WERI-Rb-1 (cell line): ENCODE measurements at regions not wholly inside any gene's neighbourhood (a gene's known extent, or its start where the extent isn't known, plus 50 kb on each side); places are given as distances from the start of the nearest gene placed in this dataset.

ENCODE experiments used
- DNase-seq: peaks from one replicate; pipeline ENCODE4 v3.0.0-alpha.2; 2020
- H3K27ac ChIP-seq: fragments of 250-450 bp; sonication (Bioruptor Pico); 2 replicates; pipeline ENCODE4 v1.5.1; 2020; ENCODE audit warnings: mild to moderate bottlenecking, moderate library complexity
- H3K27me3 ChIP-seq: fragments of 250-450 bp; sonication (Bioruptor Pico); 2 replicates; pipeline ENCODE4 v1.5.1; 2021; ENCODE audit warnings: mild to moderate bottlenecking, low read depth, moderate library complexity; ENCODE audit not compliant: insufficient read depth, severe bottlenecking
- H3K36me3 ChIP-seq: fragments of 250-450 bp; sonication (Bioruptor Pico); 2 replicates; pipeline ENCODE4 v1.5.1; 2020; ENCODE audit warnings: mild to moderate bottlenecking, moderate library complexity
- H3K4me3 ChIP-seq: 2 replicates; pipeline ENCODE4 v1.5.1; 2011; ENCODE audit warnings: low read depth, mild to moderate bottlenecking, control low read depth, low read length
- H3K9me3 ChIP-seq: fragments of 250-450 bp; sonication (Bioruptor Pico); 2 replicates; pipeline ENCODE4 v1.5.1; 2021; ENCODE audit warnings: mild to moderate bottlenecking, moderate library complexity; ENCODE audit not compliant: severe bottlenecking
- TF ChIP-seq, protein P1 (sequence below): IDR thresholded peaks from 2 replicates; pipeline ENCODE4 v1.5.1; 2011; ENCODE audit warnings: low read depth, mild to moderate bottlenecking, control low read depth, inconsistent platforms, low read length

GRCh38 chr1:188050250-188050649, 1221.5 kb downstream of the PLA2G4A start:
- no peak overlapping the region for H3K27ac ChIP-seq
- TF ChIP-seq, protein P1, sequence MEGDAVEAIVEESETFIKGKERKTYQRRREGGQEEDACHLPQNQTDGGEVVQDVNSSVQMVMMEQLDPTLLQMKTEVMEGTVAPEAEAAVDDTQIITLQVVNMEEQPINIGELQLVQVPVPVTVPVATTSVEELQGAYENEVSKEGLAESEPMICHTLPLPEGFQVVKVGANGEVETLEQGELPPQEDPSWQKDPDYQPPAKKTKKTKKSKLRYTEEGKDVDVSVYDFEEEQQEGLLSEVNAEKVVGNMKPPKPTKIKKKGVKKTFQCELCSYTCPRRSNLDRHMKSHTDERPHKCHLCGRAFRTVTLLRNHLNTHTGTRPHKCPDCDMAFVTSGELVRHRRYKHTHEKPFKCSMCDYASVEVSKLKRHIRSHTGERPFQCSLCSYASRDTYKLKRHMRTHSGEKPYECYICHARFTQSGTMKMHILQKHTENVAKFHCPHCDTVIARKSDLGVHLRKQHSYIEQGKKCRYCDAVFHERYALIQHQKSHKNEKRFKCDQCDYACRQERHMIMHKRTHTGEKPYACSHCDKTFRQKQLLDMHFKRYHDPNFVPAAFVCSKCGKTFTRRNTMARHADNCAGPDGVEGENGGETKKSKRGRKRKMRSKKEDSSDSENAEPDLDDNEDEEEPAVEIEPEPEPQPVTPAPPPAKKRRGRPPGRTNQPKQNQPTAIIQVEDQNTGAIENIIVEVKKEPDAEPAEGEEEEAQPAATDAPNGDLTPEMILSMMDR = no peak
- no peak for DNase-seq

DNA sequence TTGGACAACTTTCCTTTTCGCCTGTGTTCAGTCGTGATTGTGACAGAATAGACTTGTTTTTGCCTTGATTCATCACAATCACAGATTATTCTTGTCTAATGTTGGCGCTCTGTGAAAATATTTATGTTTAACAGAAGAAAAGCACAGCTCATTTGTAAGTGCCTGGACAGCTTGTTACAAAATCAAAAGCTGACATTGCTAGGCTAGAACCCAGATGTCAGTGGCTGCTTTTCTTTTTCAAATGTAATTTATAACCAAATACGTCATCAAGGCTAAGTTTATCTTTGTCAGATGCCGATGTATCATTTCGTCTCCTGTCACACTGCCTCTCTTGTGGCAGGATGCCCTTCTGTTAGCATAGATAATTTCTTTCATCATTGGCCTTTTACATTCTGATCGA, 1227.3 kb downstream of the PLA2G4A start:
- H3K27me3 ChIP-seq = no peaks in the 10 kb centered on the region
- no peak overlapping the region for H3K4me3 ChIP-seq
- no peak for DNase-seq
- H3K36me3 ChIP-seq = no peaks in the 10 kb centered on the region
- H3K9me3 ChIP-seq = no peaks in the 10 kb centered on the region
- TF ChIP-seq, protein P1 = no peak
- no peak overlapping the region for H3K27ac ChIP-seq

More at GRCh38 chr1:188050250-188050649, 1221.5 kb downstream of the PLA2G4A start:
- Histone ChIP-seq H3K4me3 (no peak overlapping the region), H3K36me3 (no peaks in the 10 kb centered on the region), H3K27me3 (no peaks in the 10 kb centered on the region), H3K9me3 (no peaks in the 10 kb centered on the region)

GRCh38 chr1:188058801-188059200, 1230.1 kb downstream of the PLA2G4A start:
- TF ChIP-seq, protein P1 = no peak
- DNase-seq = no peak
- no peaks in the 10 kb centered on the region for H3K36me3 ChIP-seq
- no peaks in the 10 kb centered on the region for H3K27me3 ChIP-seq
- no peak overlapping the region for H3K4me3 ChIP-seq
- no peaks in the 10 kb centered on the region for H3K9me3 ChIP-seq
- H3K27ac ChIP-seq = no peak overlapping the region

DNA sequence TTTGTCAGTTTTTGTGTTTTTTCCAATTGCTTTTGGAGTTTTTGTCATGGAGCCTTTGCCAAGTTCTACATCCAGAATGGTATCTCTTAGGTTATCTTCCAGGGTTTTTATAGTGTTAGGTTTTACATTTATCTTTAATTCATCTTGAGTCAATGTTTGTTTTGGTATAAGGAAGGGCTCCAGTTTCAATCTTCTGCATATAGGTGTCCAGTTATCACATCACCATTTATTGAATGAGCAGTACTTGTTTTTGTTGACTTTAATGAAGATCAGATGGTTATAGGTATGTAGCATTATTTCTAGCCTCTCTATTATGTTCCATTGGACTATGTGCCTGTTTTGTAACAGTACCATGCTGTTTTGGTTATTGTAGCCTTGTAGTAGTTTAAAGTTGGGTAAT, 1233.1 kb downstream of the PLA2G4A start:
- TF ChIP-seq, protein P1 = no peak
- Histone ChIP-seq H3K36me3 (no peaks in the 10 kb centered on the region), H3K27me3 (no peaks in the 10 kb centered on the region), H3K27ac (no peak overlapping the region), H3K9me3 (no peaks in the 10 kb centered on the region), H3K4me3 (no peak overlapping the region)
- DNase-seq = no peak

GRCh38 chr1:188062456-188062855, 1233.7 kb downstream of the PLA2G4A start:
- TF ChIP-seq, protein P1 = no peak
- Histone ChIP-seq H3K36me3 (no peaks in the 10 kb centered on the region), H3K9me3 (no peaks in the 10 kb centered on the region), H3K27ac (no peak overlapping the region), H3K27me3 (no peaks in the 10 kb centered on the region), H3K4me3 (no peak overlapping the region)
- no peak for DNase-seq

DNA sequence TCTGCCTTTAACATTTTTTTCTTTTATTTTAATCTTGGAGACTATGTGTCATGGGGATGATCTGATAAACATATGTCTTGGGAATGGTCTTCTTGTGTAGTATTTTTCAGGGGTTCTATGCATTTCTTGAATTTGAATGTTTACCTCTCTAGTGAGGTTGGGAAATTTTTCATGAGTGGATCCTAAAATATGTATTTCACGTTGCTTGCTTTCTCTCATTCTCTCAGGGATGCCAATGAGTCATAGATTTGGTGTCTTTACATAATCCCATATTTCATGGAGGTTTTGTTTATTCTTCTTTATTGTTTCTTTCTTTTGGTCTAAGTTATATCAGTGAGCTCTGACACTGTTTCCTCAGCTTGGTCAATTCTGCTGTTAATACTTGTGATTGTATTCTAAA, 1237.2 kb downstream of the PLA2G4A start:
- H3K9me3 ChIP-seq = no peaks in the 10 kb centered on the region

More for the DNA sequence above, 1237.2 kb downstream of the PLA2G4A start:
- no peak overlapping the region for H3K4me3 ChIP-seq
- H3K27me3 ChIP-seq = no peaks in the 10 kb centered on the region
- H3K36me3 ChIP-seq = no peaks in the 10 kb centered on the region
- TF ChIP-seq, protein P1 = no peak
- DNase-seq = no peak
- no peak overlapping the region for H3K27ac ChIP-seq
